Amniotic stem cell (primary cell): ENCODE measurements at regions not wholly inside any gene's neighbourhood (a gene's known extent, or its start where the extent isn't known, plus 50 kb on each side); places are given as distances from the start of the nearest gene placed in this dataset.

ENCODE experiments used
- DNase-seq: peaks from one replicate; lab custom pipeline; 2025; lab: John Stamatoyannopoulos, UW

DNA sequence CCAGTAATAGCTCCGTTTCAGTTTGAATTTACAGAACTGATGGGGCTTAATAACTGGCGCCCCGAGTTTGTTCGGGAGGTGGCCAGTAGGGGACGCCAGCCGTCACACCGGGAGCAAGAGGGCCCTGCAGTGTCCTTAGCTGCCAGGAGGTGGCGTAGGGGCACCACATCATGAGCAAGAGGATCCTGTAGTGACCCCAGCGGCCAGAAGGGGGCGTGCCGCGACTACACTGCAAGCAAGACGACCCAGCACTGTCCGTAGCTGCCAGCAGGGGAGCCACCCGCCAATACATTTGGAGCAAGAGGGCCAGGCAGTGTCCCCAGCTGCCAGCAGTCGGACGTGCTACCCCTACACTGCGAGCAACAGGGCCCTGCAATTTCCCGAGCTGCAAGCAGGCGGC is 663.7 kb upstream of the B3GAT1 start:
- DNase-seq: no peak

- DNase-seq: no peak
Measured at GRCh38 chr11:135074397-135074998, 662.5 kb upstream of the B3GAT1 start.

DNA sequence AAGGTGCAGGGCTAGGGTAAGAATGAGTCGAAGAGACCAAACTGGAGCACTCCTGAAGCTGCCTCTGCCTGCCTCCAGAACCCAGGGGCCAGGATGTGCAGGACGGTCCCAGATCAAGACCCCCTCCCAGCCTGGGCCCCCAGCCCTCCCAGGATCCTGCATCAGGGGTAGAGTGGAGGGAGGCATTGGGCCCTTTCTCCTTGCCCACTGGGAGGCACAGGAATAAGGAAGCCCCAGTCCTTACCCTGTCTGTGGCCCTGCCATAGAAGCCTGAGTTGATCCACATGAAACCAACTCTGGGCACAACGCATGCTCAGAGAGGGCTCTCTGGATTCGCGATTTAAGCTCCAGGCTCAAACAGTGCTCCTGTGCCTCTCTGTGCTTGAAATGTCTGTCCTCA is 661.8 kb upstream of the B3GAT1 start:
- no peak for DNase-seq

DNA sequence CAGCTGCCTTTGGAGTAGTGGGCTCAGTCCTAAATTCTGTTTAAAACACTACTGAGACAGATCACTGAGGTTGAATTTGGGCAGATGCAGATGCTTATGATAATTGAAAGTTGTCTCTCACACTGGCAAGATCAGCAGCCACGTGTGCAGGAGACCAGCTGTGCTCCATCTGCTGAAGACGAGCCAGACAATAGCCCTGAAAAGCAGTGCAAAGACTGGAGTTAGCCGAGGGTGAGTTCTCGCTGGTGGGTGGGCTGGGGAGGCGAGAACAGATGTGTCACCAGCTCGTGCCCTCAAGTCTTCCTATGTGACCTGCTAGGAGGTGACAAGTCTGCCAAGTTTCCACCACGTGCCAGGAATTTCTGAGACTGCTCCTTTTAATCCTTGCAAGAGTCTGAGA is 661.3 kb upstream of the B3GAT1 start:
- DNase-seq: no peak

- DNase-seq: no peak
Measured at GRCh38 chr11:135069890-135070289, 657.8 kb upstream of the B3GAT1 start.

DNA sequence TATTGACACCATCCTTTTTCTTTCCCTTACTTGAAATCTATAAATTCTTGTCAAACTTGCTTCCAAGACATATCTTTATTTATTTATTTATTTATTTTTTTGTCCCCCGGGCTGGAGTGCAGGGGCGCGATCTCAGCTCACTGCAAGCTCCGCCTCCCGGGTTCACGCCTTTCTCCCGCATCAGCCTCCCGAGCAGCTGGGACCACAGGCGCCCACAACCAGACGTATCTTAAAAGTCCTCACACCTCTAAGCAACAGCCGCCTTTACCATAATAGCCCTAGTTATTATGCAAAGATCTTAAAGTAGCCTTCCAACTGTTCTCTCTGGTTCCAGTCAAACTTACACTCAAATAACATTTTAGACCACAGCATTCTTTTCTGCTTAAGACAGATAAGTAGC is 657.0 kb upstream of the B3GAT1 start:
- no peak for DNase-seq

DNA sequence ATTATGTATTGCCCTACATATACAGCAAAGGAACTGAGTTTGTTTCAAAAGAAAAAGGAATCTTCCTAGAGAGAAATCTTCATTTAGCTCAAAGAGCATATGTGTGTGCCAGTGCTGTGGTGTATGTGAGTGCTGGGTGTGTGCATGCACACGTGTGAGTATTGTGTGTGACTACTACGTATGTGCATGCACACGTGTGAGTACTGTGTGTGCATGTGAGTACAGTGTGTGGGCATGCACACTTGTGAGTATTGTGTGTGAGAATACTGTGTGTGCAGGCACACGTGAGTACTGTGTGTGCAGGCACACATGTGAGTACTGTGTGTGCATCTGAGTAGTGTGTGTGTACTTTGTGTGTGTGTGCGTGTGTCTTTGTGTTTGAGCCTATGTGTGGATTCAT is 651.0 kb upstream of the B3GAT1 start:
- no peak for DNase-seq

- no peak for DNase-seq
Measured at GRCh38 chr11:135061166-135061565, 649.1 kb upstream of the B3GAT1 start.

DNA sequence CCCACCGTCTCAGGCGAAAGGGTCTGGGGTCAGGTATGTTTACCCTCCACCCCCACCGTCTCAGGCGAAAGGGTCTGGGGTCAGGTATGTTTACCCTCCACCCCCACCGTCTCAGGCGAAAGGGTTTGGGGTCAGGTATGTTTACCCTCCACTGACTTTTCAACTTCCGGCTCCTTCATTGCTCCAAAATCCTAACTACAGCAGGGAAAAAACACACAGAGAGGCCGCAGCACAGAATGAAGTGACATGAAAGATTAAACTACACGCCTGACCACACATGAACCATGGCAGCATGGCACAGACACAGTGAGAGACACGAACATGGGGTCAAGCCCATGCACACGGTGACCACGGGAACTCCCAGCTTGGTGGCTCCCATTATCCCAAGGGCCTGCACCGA is 634.9 kb upstream of the B3GAT1 start:
- no peak for DNase-seq

- DNase-seq: no peak
Measured at GRCh38 chr11:135046556-135046955, 634.5 kb upstream of the B3GAT1 start.

GRCh38 chr11:135043434-135043833 is 631.4 kb upstream of the B3GAT1 start:
- DNase-seq: no peak

GRCh38 chr11:135037828-135038227 is 625.8 kb upstream of the B3GAT1 start:
- DNase-seq: no peak

- DNase-seq: no peak
Measured at GRCh38 chr11:135036488-135037297, 624.7 kb upstream of the B3GAT1 start.

DNA sequence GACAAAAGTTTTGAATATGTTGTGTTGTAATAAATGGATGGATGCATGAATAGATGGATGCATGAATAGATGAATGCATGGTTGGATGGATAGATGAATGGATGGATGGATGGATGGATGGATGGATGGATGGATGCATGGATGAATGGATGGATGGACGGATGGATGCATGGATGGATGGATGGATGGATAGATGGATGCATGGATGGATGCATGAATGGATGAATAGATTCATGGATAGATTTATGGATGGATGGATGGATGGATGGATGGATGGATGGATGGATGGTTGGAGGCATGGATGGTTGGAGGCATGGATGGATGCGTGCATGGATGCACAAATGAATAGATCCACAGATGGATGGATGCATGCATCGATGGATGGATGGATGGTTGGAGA is 623.2 kb upstream of the B3GAT1 start:
- DNase-seq: no peak

DNA sequence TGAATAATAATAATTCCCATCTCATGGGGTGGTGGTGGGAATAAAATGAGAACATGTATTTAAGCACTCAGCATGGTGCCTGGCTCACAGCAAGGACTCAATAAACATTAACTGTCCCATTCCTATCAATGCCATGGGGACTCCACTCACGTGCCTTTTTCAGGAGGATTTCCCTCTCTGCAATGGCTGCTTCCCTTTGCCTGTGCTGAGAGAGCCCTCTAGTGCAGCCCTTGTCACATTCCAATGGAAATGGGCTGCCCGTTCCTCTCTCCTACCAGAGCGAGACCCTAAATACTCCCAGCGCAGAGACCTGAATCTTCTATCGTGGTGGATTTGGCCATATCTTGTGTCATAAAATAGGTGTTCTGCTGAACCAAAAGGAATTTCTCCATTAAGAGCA is 621.5 kb upstream of the B3GAT1 start:
- DNase-seq: no peak

DNA sequence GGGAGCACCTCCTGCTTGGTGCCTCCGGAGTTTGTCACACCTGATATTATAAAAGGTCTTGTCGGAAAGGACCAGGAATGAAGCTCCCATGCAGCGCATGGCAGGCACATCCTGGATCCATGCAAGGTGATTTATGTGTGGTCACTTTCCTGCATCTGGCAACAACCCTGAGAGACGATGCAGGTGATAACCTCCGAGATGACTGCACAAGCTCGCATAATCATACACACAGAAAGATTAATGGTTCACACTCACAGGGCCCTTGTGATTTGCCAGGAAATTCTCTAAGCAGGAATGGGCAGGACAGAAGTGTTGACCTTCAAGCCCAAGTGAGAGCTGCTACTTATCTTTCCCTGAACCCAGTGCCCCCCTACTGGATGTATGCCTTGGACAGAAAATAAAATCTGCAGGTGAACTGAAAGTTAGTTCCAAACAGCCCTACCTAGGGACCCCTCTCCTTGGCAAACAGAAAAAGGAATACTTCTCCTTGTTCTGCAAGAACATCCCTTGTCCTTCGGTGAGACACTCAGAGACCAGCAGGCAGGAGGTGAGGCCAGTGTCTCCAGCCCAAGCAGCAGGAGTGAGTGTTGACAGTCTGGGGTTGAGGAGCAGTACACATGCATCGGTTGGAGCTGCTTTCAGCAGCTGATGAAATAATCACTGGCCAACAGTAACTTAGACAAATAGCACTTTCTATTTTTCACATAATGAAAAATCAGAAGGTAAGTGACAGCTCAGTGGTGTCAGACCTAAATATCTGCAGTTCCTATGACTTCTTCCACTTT is 619.4 kb upstream of the B3GAT1 start:
- DNase-seq: no peak

DNA sequence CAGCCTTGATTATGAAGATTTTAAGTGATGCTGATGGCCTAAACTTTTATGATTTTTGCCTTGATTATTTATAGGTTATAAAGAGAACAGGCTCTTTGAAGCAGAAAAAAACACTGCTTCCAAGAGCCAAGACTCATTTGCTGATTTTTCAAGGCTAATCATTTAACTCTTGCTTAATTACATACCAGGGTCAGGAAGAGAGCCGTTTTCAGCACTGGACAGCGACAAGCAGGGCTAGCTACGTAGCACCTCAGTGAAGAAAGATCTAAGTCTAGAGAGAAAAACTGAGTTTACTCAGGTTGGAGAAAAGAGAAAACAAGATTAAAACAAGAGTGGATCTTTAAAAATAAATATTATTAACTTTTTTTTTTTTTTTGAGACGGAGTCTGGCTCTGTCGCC is 615.4 kb upstream of the B3GAT1 start:
- DNase-seq: no peak

DNA sequence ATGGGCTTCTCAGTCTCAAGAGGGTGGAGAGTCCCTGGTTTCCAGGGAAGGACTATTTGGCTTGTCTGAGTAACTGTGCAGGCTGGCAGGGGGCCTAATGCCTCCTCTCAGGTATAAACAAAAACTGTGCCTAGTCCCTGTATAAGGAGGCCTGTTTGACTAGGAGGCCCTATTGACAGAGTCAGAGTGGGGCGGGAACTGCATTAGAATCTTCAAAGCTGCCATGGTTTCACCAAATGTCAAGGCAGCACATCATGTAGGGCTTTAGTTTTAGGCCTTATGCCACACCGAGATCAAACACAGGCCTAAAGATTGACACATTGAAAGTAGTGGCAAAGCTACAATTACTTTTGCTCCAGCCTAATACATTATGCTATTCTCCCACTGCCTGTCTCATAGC is 611.5 kb upstream of the B3GAT1 start:
- DNase-seq: no peak

DNA sequence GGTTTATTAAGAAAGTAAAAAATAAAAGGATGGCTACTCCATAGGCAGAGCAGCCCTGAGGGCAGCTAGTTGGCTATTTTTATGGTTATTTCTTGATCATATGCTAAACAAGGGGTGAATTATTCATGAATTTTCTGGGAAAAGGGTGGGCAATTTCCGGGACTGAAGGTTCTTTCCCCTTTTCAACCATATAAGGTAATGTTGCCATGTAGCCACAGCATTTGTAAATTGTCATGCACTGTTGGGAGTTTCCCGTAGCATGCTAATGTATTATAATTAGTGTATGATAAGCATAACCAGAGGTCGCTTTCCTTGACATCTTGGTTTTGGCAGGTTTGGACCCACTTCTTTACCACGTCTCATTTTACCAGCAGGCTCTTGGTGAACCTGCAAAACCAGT is 610.4 kb upstream of the B3GAT1 start:
- DNase-seq: no peak

DNA sequence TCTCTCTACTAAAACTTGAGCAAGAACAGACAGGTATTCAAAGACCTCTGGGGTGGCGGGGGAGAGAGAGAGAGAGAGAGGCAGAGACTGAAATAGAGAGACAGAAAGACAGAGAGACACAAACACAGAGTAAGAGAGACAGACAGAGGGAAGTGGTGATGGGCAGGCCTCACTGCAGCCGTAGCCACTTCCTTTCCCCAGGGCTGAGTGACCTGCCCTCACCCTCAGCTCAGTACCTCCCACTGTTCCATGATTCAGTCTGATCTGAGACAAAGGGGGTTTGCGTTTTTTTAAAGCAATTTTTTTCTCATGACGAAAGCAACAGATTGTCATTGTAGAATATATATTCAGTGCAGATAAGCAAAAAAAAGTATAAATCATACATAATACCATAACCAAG is 607.9 kb upstream of the B3GAT1 start:
- no peak for DNase-seq

DNA sequence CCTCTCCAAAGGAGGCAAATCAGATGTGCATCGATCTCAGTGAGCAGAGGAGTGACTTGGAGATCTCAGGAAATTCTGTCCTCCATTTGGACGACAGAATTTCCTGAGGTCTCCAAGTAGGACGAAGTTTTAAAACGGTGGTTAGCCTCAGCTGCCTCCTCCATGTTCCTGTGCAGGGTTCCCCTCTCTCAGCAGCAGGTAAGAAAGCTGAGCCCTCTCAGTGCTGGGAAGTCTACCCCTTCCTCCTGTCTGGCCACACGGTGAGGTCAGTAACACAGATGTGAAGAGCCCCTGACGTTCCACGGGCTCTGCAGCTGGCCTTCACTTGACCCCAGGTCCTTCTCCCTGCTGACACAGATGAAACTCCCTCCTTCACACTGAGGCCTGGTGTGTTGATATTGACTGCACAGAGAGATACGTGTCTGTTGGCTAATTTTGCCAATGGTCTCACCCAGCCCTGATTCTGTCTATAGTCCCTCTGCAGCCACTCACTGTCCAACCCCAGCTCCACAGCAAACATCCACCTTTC is 607.4 kb upstream of the B3GAT1 start:
- DNase-seq: no peak

DNA sequence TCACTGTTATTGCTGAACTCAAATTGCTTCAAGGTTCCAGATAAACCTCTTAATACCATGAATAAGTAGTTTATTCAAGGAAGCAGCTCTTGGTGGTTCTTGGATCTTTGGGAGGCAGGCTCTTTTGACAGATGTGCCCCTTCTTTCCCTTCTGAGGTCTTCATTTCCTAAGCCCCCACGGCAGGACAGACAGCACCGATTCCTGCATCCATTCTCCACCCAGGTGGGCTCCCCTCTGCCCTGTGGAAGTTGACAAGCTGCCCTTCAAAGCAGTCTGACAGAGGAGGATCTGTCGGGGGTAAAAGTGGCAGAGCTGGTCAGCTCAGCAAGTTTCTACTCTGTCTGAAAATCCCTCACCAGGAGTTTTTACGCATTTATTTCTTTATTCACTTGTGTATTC is 605.3 kb upstream of the B3GAT1 start:
- no peak for DNase-seq

DNA sequence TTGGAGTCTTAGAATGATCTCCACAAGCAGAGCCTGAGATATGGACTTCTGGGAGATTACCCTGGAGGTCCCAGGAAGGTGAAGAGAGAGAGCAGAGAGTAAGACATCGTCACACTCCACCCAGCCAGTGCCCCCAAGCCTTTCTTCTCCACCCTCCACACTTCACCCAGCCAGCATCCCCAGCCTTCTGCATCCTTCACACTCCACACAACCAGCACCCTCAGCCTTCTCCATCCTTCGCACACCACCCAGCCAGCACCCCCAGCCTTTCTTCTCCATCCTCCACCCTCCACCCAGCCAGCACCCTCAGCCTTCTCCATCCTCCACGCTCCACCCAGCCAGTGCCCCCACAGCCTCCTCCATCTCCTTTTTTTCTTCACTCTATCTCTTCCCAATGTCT is 603.9 kb upstream of the B3GAT1 start:
- DNase-seq: no peak
